Fibroblast of mammary gland (primary cell): ENCODE measurements at regions not wholly inside any gene's neighbourhood (a gene's known extent, or its start where the extent isn't known, plus 50 kb on each side); places are given as distances from the start of the nearest gene placed in this dataset.
A peak's percentile ranks its signal among the peaks of the same experiment; 100 is the strongest.

Experiments used
- DNase-seq: peaks from one replicate; pipeline ENCODE4 v3.0.0-alpha.2; 2010; ENCODE audit warnings: low read depth
- H3K4me3 ChIP-seq: 2 replicates; pipeline ENCODE4 v1.5.1; 2011; ENCODE audit warnings: low read depth, mild to moderate bottlenecking, low read length, moderate library complexity; ENCODE audit not compliant: control insufficient read depth
- TF ChIP-seq, protein P1 (sequence below): conservative IDR thresholded peaks from 2 replicates; pipeline ENCODE4 v1.5.1; 2011; ENCODE audit warnings: low read depth, low read length, inconsistent platforms; ENCODE audit not compliant: control insufficient read depth, insufficient read depth

DNA sequence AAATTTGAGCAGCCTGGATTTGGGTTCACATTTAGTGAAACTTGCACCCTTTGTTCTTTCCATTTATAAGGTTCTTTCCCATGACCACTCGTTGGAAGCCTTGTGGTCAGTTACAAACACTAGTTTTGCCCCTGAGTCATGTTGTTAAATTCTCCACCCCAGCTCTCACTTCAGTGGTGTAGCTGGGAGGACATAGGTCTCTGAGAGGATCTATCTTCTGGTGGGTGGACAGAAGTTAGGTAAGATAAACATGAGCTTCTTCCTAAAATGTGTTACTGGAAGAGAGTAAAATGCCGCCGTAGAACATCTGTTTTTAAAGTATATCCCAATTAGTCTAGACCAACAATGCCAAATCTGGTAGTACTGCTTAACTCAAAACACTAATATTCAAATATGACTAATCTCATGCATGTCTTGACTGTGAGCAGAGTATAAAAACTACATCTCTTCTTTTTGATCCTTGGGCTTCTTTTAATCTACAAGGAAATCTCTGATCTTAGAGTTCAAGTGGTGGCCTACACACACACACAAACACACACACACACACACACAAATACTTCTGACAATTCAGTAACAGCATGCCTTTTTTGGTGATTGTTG is 162.6 kb upstream of the FN1 start:
- peak; percentile 99 for DNase-seq
- H3K4me3 ChIP-seq, result no peak overlapping the region
- TF ChIP-seq, protein P1, sequence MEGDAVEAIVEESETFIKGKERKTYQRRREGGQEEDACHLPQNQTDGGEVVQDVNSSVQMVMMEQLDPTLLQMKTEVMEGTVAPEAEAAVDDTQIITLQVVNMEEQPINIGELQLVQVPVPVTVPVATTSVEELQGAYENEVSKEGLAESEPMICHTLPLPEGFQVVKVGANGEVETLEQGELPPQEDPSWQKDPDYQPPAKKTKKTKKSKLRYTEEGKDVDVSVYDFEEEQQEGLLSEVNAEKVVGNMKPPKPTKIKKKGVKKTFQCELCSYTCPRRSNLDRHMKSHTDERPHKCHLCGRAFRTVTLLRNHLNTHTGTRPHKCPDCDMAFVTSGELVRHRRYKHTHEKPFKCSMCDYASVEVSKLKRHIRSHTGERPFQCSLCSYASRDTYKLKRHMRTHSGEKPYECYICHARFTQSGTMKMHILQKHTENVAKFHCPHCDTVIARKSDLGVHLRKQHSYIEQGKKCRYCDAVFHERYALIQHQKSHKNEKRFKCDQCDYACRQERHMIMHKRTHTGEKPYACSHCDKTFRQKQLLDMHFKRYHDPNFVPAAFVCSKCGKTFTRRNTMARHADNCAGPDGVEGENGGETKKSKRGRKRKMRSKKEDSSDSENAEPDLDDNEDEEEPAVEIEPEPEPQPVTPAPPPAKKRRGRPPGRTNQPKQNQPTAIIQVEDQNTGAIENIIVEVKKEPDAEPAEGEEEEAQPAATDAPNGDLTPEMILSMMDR, result no peak

DNA sequence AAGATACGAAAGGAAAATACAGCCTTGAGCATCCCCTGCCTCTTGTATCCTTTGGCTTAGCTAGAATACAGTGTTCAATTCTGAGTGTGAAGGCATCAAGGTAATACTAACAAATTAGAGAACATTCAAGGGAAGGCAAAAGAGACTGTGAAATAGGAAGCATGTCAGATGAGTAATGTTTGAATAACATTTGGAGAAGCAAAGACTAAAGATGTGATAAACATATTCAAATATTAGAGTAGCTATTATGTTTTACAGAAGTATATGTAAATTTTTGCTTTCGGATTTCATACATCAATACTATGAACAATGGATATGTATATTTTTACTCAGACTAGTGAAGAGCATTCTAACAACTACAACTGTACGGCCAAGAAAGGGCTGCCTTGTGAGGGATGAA is 161.7 kb upstream of the FN1 start:
- peak; percentile 19 for DNase-seq
- TF ChIP-seq, protein P1, result no peak
- H3K4me3 ChIP-seq, result no peak overlapping the region

DNA sequence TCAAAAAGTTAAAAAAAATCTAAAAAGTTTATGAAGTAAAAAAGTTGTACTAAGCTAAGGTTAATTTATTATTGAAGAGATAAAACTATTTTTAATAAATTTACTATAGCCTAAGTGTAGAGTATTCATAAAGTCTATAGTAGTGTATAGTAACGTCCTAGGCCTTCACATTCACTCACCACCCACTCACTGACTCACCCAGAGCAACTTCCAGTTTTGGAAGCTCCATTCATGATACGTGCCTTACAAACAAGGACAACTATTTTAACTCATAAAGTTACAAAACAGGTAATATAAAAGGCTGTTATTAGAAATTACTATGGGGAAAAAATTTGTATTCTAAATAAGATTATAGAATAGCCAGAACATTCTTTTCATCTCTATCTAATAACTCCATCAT is 158.9 kb upstream of the FN1 start:
- peak; percentile 76 for DNase-seq
- H3K4me3 ChIP-seq, result no peak overlapping the region
- TF ChIP-seq, protein P1, result no peak

DNA sequence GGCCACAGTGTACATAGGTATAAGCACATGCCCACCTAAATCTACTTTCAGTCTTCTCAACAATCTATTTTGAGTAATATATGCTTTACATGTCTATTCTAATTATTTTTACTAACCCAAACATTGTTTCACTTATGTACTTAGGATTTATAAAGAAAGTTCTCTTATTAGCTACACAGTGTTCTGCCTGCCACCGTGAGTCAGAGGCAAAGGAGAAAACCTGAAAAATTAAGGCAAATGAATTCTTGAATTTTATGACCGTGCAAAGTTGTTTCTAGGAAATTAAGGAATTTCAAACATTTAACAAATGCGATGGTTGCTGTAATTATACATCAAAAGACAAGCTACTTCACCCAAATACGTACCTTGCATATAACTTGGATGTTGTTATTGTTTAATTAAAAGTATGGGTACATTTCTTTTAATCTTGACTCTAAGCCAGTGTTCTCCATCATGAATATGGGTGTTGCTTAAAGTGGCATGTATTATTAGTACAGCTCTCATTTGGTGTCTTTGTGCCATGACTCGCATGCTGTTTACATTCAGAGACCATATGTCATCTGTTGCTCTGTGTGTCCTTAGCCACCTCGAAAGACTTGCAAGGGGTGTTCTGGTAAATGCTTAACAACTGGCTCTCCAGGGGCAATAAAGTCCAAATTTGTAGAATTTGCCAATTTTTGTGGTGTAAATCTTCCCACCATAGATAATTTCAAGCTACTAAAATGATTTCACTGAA is 154.3 kb upstream of the FN1 start:
- peak; percentile 65 for DNase-seq
- H3K4me3 ChIP-seq, result no peak overlapping the region
- TF ChIP-seq, protein P1, result no peak

DNA sequence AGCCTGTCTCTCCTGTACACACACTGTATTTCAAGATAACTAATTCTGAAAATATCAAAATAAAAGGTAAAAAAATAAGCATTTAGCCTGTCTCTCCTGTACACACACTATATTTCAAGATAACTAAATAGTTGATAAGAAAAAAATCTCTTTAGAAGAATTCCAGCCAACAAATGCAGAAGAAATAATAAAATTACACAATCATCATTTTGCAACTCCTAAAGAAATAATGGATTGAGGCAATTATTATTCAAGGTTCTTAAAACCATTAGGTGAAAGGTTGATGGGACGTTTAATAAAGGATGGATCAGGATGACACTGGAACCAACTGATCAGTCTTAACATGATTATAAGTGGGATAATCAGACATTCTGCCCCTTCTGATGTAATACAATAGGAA is 148.0 kb upstream of the FN1 start:
- DNase-seq, result peak; percentile 17
- no peak overlapping the region for H3K4me3 ChIP-seq
- TF ChIP-seq, protein P1, result no peak

DNA sequence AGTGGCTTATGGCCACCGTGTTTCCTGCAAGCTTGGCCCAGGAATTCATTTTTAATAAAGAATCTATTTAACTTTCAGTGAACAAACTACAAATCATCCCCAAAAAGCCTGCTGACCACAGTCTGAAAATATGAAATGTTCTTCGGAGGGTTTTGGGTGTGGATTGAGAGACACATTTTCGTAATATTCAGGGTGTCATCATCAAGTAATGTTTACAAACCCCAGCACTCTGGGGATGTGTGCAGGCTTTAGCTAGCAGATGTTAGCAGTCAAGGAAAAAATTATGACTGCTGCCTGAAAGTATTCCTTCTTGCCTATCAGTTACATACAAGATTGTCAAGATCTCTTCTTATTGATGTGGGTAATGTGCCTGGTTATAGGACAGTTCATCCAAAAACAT is 143.9 kb upstream of the FN1 start:
- DNase-seq, result peak; percentile 97
- TF ChIP-seq, protein P1, result no peak
- H3K4me3 ChIP-seq, result no peak overlapping the region
